Stomach smooth muscle (tissue), 2 donors: ENCODE measurements at regions not wholly inside any gene's neighbourhood (a gene's known extent, or its start where the extent isn't known, plus 50 kb on each side); places are given as distances from the start of the nearest gene placed in this dataset.
A peak's percentile ranks its signal among the peaks of the same experiment; 100 is the strongest.
"Not testable (repeated sequence)": the region's sequence is repeated elsewhere in the genome, so short reads cannot be mapped to it uniquely, and the experiment has no call there.

ENCODE experiments used
- H3K27ac ChIP-seq: one replicate; pipeline ENCODE4 v1.7.0; 2013; ENCODE audit warnings: mild to moderate bottlenecking, low read length, inconsistent platforms
- H3K27me3 ChIP-seq, 2 donors: one replicate each; pipeline ENCODE4 v1.7.0; 2013; ENCODE audit warnings: low read length in 2 of 2; ENCODE audit not compliant: insufficient read depth in 2 of 2, control insufficient read depth in 1 of 2
- H3K36me3 ChIP-seq, 2 donors: one replicate each; pipeline ENCODE4 v1.7.0; 2013; ENCODE audit warnings: low read length in 2 of 2; ENCODE audit not compliant: control insufficient read depth in 2 of 2, insufficient read depth in 2 of 2
- H3K4me1 ChIP-seq: one replicate; pipeline ENCODE4 v1.7.0; 2013; ENCODE audit warnings: low read length; ENCODE audit not compliant: control insufficient read depth, insufficient read depth
- H3K4me3 ChIP-seq, 2 donors: one replicate each; pipeline ENCODE4 v1.7.0; 2013; ENCODE audit warnings: low read length in 2 of 2
- H3K9ac ChIP-seq, 2 donors: one replicate each; pipeline ENCODE4 v1.7.0; 2013; ENCODE audit warnings: low read length in 2 of 2, mild to moderate bottlenecking in 1 of 2
- H3K9me3 ChIP-seq, 2 donors: one replicate each; pipeline ENCODE4 v1.7.0; 2013; ENCODE audit warnings: low read length in 2 of 2; ENCODE audit not compliant: control insufficient read depth in 2 of 2
- donor health status: healthy.
- donor health status: Pancreatic carcinoma.

DNA sequence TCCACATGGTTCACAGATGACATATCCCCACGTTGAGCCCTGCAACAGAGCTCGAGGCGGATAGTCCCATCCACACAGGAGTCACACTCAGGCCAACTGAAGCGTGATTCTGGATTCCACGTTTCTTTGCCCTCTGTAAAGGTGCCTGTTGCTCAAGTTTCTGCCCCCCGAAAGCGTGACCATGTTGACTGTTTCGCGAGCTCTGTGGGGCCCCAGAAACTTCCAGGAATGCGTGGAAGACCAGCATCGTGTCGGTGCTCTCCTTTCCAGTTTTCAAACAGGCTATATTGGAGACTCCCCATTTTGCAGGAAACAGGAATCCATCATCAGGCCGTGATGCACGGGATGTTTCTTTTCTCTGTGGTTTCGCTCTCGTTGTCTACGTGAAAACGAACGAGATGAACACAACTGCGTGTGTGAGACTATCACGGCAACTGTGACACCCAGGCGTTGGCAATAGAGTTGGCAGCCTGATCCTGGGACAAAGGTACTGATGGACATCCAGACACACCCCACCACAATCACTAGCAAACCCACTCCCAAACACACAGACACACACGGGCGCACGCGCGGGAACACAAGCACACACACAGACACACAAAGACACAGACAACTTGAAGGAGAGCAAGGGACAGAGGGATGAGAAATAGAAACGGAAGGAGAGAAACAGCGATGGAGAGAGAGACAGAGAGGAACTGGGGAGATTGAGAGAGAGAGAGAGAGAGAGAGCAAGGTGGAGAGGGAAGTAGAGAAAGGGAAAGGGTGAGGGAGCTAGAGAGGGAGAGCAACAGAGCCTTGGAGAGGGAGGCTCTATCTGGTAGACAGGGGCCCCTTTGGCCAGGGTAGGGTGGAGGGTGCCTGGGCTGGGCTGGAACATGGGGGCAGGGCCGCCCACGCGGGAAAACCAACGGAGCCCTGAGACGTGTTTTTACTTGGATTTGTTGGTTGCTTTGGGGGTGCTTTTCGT lies 1609.3 kb downstream of the SPATA31A7 start:
- not testable (repeated sequence) for H3K9me3 ChIP-seq, H3K9ac ChIP-seq, H3K4me1 ChIP-seq, H3K27ac ChIP-seq, H3K36me3 ChIP-seq
- Histone ChIP-seq H3K4me3 (peak overlapping the region; percentile 29 to 38), H3K27me3 (peaks cover 26 to 35% of the 10 kb centered on the region in 2 donors)

DNA sequence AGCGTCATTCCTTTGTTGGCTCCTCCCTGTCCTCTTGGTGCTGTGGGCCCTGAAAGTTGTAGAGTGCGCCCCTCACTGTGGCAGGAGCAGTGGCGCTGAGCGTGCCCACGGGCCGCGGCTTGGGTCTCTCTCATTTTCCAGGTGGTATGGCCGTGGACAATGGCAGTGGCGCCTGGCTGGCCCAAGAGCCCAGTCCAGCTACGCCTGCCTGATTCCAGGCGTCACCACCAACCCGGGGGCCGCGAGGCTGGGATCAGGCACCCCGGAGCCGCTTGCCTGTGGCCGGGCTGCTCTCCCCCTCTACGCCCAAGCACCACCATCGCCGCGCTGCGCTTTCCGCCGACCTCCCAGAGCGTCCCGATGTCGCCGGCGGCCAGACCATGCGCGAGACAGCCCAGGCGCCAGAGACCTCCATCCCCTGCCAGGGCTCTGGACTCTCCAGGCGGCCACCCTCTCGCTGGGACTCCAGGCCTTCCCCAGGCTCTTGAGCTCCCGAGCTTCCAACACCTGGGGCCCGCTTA lies 1610.1 kb downstream of the SPATA31A7 start:
- Histone ChIP-seq H3K4me3 (peak overlapping the region in 1 of 2 donors; percentile 29), H3K27me3 (peaks cover 30 to 35% of the 10 kb centered on the region in 2 donors)
- not testable (repeated sequence) for H3K27ac ChIP-seq, H3K36me3 ChIP-seq, H3K9ac ChIP-seq, H3K9me3 ChIP-seq, H3K4me1 ChIP-seq

DNA sequence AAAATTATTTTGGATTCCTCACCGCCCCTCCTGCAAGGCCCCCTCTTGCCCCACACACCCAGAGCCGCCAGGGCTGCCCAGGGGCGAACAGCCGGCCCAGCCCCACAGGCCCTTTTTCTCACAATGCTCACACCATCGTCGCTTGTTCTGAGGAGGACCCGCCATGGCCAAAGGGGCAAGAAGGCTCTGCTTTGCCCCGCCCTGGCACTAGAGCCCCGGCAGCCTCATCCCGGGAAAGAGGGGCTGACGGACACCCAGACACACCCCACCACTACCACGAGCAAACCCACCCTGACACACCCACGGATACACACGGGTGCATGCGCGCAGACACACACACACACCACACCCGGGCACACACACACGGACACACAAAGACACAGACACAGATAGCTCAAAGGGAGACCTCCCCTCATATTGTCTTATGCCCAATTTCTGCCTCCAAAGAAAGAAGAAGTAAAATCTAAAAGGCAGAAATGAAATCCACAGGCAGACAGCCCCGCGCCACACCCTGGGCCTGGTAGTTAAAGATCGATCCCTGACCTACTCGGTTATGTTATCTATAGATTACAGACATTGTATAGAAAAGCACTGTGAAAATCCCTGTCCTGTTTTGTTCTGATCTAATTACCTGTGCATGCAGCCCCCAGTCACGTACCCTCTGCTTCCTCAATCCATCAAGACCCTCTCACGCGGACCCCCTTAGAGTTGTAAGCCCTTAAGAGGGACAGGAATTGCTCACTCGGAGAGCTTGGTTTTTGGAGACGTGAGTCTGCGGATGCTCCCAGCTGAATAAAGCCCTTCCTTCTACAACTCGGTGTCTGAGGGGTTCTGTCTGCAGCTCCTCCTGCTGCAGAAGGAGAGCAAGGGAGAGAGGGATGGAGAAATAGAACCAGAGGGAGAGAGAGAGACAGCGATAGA lies 1610.9 kb downstream of the SPATA31A7 start:
- H3K4me3 ChIP-seq, result peak overlapping the region in 1 of 2 donors; percentile 29
- H3K27ac ChIP-seq, H3K9me3 ChIP-seq, H3K9ac ChIP-seq, H3K36me3 ChIP-seq, H3K4me1 ChIP-seq: not testable (repeated sequence)
- peaks cover 30 to 35% of the 10 kb centered on the region in 2 donors for H3K27me3 ChIP-seq

DNA sequence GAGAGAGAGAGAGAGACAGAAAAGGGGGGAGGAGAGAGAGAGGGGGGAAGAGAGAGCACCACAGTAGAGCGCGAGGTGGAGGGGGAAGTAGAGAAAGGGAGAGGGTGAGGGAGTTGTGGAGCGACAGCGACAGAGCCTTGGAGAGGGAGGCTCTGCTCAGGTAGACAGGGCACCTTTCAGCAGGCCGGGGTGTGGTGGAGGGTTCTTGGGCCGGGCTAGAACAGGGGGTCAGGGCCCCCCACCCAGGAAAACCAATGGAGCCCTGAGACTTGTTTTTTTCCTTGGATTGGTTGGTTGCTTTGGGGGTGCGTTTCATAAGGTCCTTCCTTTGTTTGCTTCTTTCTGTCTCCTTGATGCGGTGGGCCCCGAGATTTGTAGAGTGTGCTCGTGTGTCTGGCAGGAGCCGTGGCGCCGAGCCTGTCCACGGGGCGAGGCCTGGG lies 1611.6 kb downstream of the SPATA31A7 start:
- H3K9ac ChIP-seq, H3K4me3 ChIP-seq, H3K36me3 ChIP-seq, H3K4me1 ChIP-seq, H3K27ac ChIP-seq, H3K9me3 ChIP-seq: not testable (repeated sequence)
- peaks cover 30 to 35% of the 10 kb centered on the region in 2 donors for H3K27me3 ChIP-seq

DNA sequence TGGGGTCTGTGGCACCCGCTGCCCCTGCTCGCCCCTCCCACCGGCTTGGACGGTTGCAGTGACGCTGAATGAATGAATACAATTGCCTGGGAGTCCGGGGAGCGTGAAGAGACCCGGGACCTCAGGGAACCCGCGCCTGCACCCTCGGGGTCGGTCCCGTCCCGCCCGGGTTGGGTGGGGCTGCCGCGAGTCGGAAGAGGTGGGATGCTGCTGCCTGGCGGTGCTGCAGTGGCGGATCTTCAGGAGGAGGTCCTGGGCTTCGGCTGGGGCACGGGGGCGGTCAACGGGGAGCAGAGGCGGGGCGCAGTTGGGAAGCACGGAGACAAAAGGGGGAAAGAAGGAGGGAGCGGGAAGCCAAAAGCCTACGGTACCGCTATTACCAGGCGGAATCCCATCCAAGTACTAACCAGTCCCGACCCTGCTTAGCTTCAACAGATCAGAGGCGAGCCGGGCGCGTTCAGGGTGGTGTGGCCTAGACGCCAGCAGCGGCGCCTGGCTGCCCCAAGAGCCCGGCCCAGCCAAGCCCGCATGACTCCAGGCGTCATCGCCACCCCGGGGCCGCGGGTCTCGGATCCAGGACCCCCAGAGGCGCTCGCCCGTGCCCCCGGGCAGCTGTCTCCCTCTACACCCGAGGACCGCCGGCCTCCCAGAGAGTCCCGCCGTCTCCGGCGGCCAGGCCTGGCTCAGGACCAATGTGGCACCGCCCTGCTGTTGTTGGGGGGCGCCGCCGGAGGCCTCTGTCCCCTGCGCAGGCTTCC lies 1612.3 kb downstream of the SPATA31A7 start:
- Histone ChIP-seq H3K9ac (peak overlapping the region in 1 of 2 donors; percentile 15), H3K27me3 (peaks cover 30 to 35% of the 10 kb centered on the region in 2 donors), H3K4me3 (peak overlapping the region in 1 of 2 donors; percentile 62)
- not testable (repeated sequence) for H3K9me3 ChIP-seq, H3K27ac ChIP-seq, H3K36me3 ChIP-seq, H3K4me1 ChIP-seq

DNA sequence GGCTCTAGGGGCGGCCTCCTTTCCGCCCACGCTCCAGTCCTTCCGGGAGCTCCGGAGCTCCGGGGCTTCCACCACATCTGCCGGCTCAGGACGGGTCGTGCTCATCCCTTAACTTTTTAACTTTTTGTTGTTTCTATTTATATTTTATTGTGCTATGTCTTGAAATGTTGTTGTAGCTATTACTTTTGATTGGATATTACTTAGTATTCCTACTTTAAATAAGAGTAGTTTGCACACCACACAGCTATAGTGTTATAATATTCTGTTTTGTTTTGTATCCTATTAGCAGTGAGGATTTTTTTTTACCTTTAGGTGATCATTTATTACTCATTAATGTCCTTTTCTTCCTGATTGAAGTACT lies 1612.9 kb downstream of the SPATA31A7 start:
- H3K9ac ChIP-seq, H3K9me3 ChIP-seq, H3K27ac ChIP-seq, H3K36me3 ChIP-seq, H3K4me1 ChIP-seq: not testable (repeated sequence)
- Histone ChIP-seq H3K27me3 (peaks cover 30 to 35% of the 10 kb centered on the region in 2 donors), H3K4me3 (peak overlapping the region in 1 of 2 donors; percentile 62)

DNA sequence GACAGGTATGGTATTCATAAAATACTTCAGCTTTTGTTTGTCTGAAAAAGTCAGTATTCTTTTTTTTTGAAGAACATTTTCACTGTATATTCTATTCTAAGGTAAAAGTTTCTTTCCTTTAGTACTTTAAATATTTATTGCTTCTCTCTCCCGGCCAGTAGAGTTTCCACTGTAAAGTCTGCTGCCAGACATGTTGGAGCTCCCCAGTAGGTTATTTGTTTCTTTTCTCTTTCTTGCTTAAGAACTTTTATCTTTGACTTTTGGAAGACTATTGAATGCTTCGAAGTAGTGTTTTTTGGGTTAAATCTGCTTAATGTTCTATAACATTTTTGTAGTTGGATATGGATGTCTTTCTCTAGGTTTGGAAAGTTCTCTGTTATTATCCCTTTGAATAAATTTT lies 1613.3 kb downstream of the SPATA31A7 start:
- H3K27me3 ChIP-seq, result peaks cover 30 to 35% of the 10 kb centered on the region in 2 donors
- H3K27ac ChIP-seq, H3K9me3 ChIP-seq, H3K9ac ChIP-seq, H3K4me1 ChIP-seq, H3K4me3 ChIP-seq, H3K36me3 ChIP-seq: not testable (repeated sequence)

DNA sequence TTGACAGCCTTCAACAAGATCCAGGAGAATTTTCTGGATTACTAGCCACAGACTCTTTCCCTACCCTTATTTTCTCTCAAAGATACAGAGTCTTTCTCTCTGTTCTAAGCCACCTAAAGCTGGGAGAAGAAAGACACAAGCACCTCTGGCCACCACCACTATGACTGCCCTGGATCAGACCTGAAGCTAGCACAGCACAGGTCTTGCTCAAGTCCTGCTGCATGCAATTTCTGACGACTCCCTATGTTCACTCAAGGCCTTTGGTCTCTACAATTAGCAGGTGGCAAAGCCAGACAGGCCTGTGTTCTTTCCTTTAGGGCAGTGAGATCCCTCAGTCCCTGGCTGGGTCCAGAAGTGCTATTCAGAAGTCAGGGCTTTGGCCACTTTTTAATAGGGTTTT lies 1614.5 kb downstream of the SPATA31A7 start:
- not testable (repeated sequence) for H3K9ac ChIP-seq, H3K27ac ChIP-seq, H3K4me3 ChIP-seq, H3K9me3 ChIP-seq, H3K36me3 ChIP-seq, H3K4me1 ChIP-seq
- H3K27me3 ChIP-seq, result peaks cover 23 to 27% of the 10 kb centered on the region in 2 donors

DNA sequence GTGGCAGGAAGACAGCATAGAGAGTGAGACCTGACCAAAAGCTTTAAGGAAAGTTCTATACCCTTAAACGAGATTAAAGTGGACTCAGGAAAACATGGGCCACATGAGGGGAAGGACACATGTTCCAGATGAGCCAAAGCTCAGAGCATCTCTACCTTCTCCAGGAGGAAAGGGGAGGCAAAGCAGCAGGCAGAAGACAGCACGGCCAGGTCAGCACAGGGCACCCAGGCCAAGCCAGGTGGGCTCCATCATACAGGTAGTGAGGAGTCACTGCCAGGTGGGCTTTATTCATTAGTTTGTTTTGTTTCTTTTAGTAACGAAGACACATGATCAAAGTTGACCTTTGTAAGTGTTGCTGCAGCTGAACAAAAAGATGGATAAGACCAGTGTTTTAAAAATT lies 1617.6 kb downstream of the SPATA31A7 start:
- not testable (repeated sequence) for H3K9me3 ChIP-seq, H3K9ac ChIP-seq, H3K4me1 ChIP-seq, H3K36me3 ChIP-seq, H3K27ac ChIP-seq, H3K27me3 ChIP-seq, H3K4me3 ChIP-seq

DNA sequence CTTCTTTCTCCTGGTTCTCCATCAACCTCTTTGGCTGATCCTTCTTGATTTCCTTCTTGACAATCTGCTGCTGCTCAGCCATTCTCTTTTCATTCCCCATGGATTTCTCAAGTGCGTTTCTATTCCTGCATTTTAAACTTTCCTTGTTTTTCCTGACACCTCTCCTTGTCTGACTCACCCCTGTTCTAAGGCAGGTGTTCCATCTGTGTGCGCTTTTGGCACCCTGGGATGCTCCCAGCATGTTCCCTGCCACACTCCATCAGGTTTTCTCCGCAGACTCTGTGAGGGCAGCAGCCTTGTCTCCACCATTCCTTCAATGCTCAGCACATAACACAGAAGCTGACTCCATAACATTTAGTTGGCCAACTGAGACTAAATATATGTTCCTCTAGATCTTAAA lies 1618.2 kb downstream of the SPATA31A7 start:
- not testable (repeated sequence) for H3K9me3 ChIP-seq, H3K4me3 ChIP-seq, H3K36me3 ChIP-seq, H3K27ac ChIP-seq, H3K27me3 ChIP-seq, H3K9ac ChIP-seq, H3K4me1 ChIP-seq
